Nephron progenitor cell (in vitro differentiated cells): ENCODE measurements at regions not wholly inside any gene's neighbourhood (a gene's known extent, or its start where the extent isn't known, plus 50 kb on each side); places are given as distances from the start of the nearest gene placed in this dataset.

ENCODE experiments used
- DNase-seq: peaks from one replicate; pipeline ENCODE4 v3.0.0; 2021
- H3K27ac Mint-ChIP-seq: 2 replicates; pipeline ENCODE4 v1.8.0; 2021; ENCODE audit warnings: mild to moderate bottlenecking, moderate library complexity, mixed read lengths
- H3K27me3 Mint-ChIP-seq: 2 replicates; pipeline ENCODE4 v1.8.0; 2021; ENCODE audit warnings: mild to moderate bottlenecking, low read depth, mixed read lengths; ENCODE audit not compliant: poor library complexity
- H3K36me3 Mint-ChIP-seq: 2 replicates; pipeline ENCODE4 v1.8.0; 2021; ENCODE audit warnings: low read depth, mixed read lengths
- H3K4me1 Mint-ChIP-seq: 2 replicates; pipeline ENCODE4 v1.8.0; 2021; ENCODE audit warnings: mixed read lengths
- H3K4me3 Mint-ChIP-seq: 2 replicates; pipeline ENCODE4 v1.8.0; 2021; ENCODE audit warnings: mild to moderate bottlenecking, moderate library complexity, mixed read lengths
- H3K9me3 Mint-ChIP-seq: 2 replicates; pipeline ENCODE4 v1.8.0; 2021; ENCODE audit warnings: mild to moderate bottlenecking, moderate library complexity, mixed read lengths
- CTCF ChIP-seq: fragments of 200-600 bp; sonication (generic); IDR thresholded peaks from 2 replicates; pipeline ENCODE4 v1.5.0; 2021; ENCODE audit warnings: antibody characterized with exemption

GRCh38 chr5:122262103-122262502, 49.9 kb upstream of the SNCAIP start:
- no peak for DNase-seq
- Mint-ChIP-seq H3K36me3 (peaks cover 8% of the 10 kb centered on the region), H3K4me1 (no peaks in the 10 kb centered on the region), H3K27ac (no peak overlapping the region), H3K4me3 (no peak overlapping the region), H3K27me3 (peaks cover 6% of the 10 kb centered on the region), H3K9me3 (peaks cover 19% of the 10 kb centered on the region)
- no peak for TF ChIP-seq CTCF
